ENCODE measurements at regions not wholly inside any gene's neighbourhood (a gene's known extent, or its start where the extent isn't known, plus 50 kb on each side); places are given as distances from the start of the nearest gene placed in this dataset.

- TF ChIP-seq CTCF (conservative IDR thresholded peaks at IDR 0.05 in 1 of 2, IDR thresholded peaks at IDR 0.05 in 1 of 2; ENCODE audit: low read depth in 1 of 2, low read length in 2 of 2) (no peak), EZH2 (IDR thresholded peaks at IDR 0.05; ENCODE audit: low read length, missing control alignments) (no peak)
Observed at GRCh38 chr14:42606839-42607238, 1000.2 kb downstream of the LRFN5 start.
